ENCODE measurements at regions not wholly inside any gene's neighbourhood (a gene's known extent, or its start where the extent isn't known, plus 50 kb on each side); places are given as distances from the start of the nearest gene placed in this dataset.

DNA sequence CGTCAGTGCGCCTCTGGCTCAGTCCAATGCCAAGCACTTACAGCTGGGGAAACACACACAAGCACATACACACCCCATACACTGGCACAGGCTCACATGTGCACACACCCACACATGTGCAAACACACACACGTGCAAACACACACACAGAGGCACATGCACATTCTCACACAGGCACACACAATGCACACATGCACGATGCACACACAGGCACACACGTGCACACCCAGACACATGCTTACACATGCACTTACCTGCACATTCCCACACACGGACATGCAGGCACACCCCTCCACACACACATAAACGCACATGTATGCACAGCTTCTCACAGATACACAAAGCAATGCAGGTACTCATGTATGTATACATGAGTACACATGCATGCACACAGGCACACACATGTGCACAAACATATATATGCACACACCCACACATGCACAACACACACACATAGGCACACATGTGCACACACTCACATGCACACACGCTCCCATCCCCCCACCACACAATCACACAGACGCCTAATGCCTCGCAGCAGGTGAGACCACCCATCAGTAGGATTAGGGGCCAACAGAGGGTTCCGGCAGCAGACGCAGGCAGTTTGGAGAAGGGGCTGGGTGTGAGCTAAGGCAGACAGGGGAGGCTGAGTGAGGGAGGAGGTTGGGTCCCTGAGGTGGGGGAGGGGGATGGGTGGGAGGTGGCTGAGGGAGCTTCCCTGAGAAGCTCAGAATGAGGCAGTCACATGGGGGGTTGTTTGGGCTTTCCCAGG is 71.2 kb upstream of the SLCO4A1 start (continued):
- TF ChIP-seq, protein P1, sequence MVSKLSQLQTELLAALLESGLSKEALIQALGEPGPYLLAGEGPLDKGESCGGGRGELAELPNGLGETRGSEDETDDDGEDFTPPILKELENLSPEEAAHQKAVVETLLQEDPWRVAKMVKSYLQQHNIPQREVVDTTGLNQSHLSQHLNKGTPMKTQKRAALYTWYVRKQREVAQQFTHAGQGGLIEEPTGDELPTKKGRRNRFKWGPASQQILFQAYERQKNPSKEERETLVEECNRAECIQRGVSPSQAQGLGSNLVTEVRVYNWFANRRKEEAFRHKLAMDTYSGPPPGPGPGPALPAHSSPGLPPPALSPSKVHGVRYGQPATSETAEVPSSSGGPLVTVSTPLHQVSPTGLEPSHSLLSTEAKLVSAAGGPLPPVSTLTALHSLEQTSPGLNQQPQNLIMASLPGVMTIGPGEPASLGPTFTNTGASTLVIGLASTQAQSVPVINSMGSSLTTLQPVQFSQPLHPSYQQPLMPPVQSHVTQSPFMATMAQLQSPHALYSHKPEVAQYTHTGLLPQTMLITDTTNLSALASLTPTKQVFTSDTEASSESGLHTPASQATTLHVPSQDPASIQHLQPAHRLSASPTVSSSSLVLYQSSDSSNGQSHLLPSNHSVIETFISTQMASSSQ (IDR thresholded peaks at IDR 0.05; ENCODE audit: low read depth) = no peak
- TF ChIP-seq, protein P1 (CRISPR knock-in tag; IDR thresholded peaks at IDR 0.05; ENCODE audit: borderline replicate concordance) = no peak
- TF ChIP-seq TBX3 (IDR thresholded peaks at IDR 0.05; ENCODE audit: borderline replicate concordance) = peak; percentile 24
- TF ChIP-seq ZFP1 (CRISPR knock-in tag; IDR thresholded peaks at IDR 0.05) = no peak
- TF ChIP-seq KAT8 (CRISPR knock-in tag; IDR thresholded peaks at IDR 0.05) = no peak
- TF ChIP-seq ZNF225 (CRISPR knock-in tag; IDR thresholded peaks at IDR 0.05) = no peak
- no peak for TF ChIP-seq SMARCC2 (IDR thresholded peaks at IDR 0.05)
- no peak for TF ChIP-seq NCOR1 (IDR thresholded peaks at IDR 0.05; ENCODE audit: borderline replicate concordance, low read length)
- TF ChIP-seq, protein P2, sequence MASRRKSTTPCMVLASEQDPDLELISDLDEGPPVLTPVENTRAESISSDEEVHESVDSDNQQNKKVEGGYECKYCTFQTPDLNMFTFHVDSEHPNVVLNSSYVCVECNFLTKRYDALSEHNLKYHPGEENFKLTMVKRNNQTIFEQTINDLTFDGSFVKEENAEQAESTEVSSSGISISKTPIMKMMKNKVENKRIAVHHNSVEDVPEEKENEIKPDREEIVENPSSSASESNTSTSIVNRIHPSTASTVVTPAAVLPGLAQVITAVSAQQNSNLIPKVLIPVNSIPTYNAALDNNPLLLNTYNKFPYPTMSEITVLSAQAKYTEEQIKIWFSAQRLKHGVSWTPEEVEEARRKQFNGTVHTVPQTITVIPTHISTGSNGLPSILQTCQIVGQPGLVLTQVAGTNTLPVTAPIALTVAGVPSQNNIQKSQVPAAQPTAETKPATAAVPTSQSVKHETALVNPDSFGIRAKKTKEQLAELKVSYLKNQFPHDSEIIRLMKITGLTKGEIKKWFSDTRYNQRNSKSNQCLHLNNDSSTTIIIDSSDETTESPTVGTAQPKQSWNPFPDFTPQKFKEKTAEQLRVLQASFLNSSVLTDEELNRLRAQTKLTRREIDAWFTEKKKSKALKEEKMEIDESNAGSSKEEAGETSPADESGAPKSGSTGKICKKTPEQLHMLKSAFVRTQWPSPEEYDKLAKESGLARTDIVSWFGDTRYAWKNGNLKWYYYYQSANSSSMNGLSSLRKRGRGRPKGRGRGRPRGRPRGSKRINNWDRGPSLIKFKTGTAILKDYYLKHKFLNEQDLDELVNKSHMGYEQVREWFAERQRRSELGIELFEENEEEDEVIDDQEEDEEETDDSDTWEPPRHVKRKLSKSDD (CRISPR knock-in tag; IDR thresholded peaks at IDR 0.05; ENCODE audit: low read depth) = no peak
- no peak for TF ChIP-seq ZNF451 (CRISPR knock-in tag; IDR thresholded peaks at IDR 0.05)
- TF ChIP-seq JUNB (CRISPR knock-in tag; IDR thresholded peaks at IDR 0.05; ENCODE audit: borderline replicate concordance) = peak; percentile 41; the same call in 1 of the 2 replicates
- TF ChIP-seq PRMT3 (CRISPR knock-in tag; IDR thresholded peaks at IDR 0.05; ENCODE audit: borderline replicate concordance, low read depth) = no peak
- TF ChIP-seq, protein P3, sequence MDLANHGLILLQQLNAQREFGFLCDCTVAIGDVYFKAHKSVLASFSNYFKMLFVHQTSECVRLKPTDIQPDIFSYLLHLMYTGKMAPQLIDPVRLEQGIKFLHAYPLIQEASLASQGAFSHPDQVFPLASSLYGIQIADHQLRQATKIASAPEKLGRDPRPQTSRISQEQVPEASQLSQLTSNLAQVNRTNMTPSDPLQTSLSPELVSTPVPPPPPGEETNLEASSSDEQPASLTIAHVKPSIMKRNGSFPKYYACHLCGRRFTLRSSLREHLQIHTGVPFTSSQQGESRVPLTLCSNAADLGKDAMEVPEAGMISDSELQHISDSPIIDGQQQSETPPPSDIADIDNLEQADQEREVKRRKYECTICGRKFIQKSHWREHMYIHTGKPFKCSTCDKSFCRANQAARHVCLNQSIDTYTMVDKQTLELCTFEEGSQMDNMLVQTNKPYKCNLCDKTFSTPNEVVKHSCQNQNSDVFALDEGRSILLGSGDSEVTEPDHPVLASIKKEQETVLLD (CRISPR knock-in tag; IDR thresholded peaks at IDR 0.05; ENCODE audit: low read depth) = no peak
- TF ChIP-seq SETDB1 (CRISPR knock-in tag; IDR thresholded peaks at IDR 0.05; ENCODE audit: borderline replicate concordance) = no peak
- no peak for TF ChIP-seq NONO (IDR thresholded peaks at IDR 0.05)
- no peak for TF ChIP-seq NONO (CRISPR knock-in tag; conservative IDR thresholded peaks at IDR 0.05)
- TF ChIP-seq ZNF550 (CRISPR knock-in tag; IDR thresholded peaks at IDR 0.05; ENCODE audit: borderline replicate concordance) = no peak
- no peak for TF ChIP-seq STAT5B (CRISPR knock-in tag; IDR thresholded peaks at IDR 0.05)
- TF ChIP-seq ZNF556 (CRISPR knock-in tag; IDR thresholded peaks at IDR 0.05; ENCODE audit: borderline replicate concordance) = no peak
- TF ChIP-seq NBN (conservative IDR thresholded peaks at IDR 0.05) = 0 out of 2 replicates have a peak, but pooled peaks have one; percentile 9
- TF ChIP-seq GZF1 (CRISPR knock-in tag; IDR thresholded peaks at IDR 0.05) = no peak
- TF ChIP-seq STAG1 (CRISPR knock-in tag; IDR thresholded peaks at IDR 0.05) = no peak
- TF ChIP-seq BRD4 (CRISPR knock-in tag; IDR thresholded peaks at IDR 0.05) = no peak
- 0 out of 2 replicates have a peak, but pooled peaks have one; percentile 45 for TF ChIP-seq ZNF567 (CRISPR knock-in tag; IDR thresholded peaks at IDR 0.05; ENCODE audit: borderline replicate concordance)

Data from HepG2 (cell line).